NCI-H524 treated with DMSO at 0.1 percent for 48 hours (cell line): ENCODE measurements at regions not wholly inside any gene's neighbourhood (a gene's known extent, or its start where the extent isn't known, plus 50 kb on each side); places are given as distances from the start of the nearest gene placed in this dataset.
"Not testable (repeated sequence)": the region's sequence is repeated elsewhere in the genome, so short reads cannot be mapped to it uniquely, and the experiment has no call there.

Experiments used
- DNase-seq: peaks from one replicate; lab custom pipeline; 2025; lab: John Stamatoyannopoulos, UW

DNA sequence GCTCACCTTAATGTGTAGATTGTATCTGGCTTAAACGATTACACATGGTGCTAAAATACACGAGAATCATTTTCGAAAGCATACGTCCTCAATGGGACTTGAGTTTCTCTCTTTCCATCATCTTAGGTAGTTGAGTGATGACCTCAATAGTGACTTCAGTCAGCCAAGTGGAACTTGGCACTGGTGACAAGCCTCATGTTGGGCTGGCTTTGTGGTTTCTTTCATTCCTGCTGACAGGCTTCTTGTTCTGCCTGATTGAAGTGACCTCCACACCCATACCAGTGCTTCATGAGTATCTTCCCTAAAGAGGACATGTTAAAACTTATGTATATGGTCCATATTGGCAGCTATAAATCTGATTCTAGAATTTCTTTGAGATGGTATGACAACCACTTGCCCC lies 159.1 kb upstream of the WDR1 start:
- no peak for DNase-seq

DNA sequence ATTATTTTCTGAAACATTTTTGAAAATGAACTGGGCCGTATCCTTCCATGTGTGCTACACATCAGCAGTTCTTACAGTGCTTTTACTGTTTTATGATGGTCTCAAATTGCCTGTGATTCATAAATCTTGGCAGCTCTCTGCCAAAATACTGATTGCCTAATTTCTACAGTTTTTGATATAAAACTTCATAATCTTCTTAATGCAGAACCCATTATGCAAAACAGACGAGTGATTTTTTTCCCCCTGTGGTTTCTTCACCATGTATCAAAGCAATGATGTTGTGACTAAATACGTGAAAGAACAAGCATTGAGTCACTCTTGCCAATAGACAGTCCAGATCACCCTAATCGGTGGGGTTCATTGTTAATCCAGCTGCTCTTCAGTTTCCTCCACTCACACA lies 156.4 kb upstream of the WDR1 start:
- no peak for DNase-seq

DNA sequence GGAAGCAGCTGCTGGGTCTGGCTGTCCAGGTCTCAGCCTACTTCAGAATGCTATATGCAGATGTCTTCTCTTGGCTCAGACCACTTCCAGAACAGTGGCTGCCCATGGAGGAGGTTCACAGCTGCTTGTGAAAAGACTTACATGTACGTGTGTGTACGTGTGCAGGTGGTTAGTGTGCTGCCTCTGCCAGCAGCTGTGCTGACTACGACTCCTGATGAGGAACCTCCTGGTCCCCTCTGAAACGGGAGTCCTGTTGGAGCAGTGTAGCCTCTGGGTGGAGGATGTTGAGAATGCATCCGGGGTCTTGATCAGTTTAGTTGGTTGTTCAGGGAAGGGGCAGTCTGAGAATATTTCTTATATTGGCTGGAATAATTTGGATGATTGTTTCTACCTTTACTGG lies 155.9 kb upstream of the WDR1 start:
- DNase-seq, result no peak

DNA sequence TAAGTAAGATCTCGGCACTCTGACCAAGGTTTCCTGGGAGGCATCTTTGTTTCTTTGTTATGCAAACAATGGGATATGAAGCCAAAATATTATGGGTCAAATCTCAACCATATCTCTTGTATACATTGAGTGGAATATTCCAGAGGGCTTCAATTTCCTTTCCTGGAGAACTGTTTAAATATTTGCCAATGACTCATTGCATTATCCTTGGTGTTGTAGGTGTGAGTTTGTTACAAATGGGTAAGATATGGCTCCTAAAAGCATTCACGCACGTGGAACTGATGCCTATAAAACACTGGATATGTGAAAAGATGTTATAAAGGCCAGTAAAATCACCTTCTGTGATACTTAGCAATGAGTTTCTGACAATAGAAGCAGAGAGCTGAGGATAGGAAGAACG lies 150.5 kb upstream of the WDR1 start:
- DNase-seq, result no peak

DNA sequence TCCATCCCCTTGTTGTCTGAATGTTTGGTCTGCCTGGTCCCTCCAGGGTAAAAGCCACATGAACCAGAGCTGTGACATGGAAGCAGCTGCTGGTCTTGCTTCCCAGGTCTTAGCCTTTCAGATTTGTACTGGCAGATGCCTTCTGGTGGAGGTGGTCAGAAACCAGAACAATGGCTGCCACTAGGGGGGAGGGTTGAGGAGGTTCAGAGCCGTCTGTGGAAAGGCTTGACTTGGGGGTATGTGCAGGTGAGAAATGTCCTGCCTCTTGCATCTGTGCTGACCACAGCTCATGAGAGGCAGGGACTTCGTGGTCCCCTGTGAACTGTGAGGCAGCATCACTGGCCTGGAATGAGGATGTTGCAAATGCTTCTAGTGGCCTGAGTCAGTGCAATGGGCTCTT lies 144.2 kb upstream of the WDR1 start:
- no peak for DNase-seq

DNA sequence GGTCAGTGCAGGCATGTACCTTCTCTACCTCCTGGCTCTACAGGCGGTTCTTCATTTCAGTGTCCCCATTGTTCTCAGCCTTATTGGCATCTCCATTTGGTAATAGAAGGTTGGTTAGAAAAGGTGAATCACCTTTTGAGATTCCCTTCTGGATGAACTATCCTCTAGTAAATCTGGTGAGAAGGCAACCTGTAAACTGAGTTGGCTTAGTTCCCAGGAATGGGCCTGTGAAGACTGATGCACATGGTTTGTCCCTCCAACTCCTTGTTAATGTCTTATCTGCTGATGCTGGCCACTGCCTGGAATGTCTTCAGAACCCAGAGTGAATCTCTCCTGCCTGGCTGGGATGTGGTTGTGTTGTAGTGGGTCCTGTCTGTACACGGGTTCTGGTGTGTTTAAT lies 143.4 kb upstream of the WDR1 start:
- no peak for DNase-seq

DNA sequence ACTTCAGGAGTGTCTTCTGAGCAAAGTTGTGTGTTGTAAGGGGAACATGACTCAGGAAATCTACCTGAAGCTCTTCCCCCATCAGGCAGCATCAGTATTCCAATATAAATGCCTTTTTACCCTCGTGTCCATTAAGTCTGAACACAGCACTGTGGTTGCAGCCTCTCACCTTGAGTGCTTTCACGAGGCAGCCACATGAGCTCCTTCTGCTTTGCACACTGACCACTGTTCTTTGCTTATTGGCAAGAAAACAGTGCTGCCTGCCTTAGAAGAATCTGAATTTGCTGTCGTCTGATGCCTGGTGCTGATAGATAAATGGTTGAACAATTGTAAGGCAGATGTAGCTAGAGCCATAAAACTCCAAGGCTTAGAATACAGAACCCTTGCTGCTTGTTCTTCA lies 139.6 kb upstream of the WDR1 start:
- no peak for DNase-seq

DNA sequence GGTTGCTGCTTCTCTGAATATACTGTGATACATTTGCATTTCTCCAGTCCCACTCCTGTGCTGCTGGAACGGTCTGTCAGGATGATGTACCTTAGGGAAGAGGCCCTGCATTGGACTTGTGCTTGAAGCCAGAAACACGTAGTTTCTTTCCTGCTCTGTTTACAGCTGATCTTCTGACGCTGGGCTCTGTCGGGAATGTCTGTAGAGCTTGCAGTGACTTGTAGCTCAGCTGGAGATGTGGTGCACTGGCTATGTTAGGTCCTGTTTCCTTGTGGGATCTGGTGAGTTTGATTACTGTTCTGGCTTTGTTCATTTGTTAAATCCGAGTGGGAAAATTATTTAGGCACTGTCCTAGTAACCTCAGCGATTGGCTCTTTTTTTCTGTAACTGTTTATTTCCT lies 137.2 kb upstream of the WDR1 start:
- no peak for DNase-seq

DNA sequence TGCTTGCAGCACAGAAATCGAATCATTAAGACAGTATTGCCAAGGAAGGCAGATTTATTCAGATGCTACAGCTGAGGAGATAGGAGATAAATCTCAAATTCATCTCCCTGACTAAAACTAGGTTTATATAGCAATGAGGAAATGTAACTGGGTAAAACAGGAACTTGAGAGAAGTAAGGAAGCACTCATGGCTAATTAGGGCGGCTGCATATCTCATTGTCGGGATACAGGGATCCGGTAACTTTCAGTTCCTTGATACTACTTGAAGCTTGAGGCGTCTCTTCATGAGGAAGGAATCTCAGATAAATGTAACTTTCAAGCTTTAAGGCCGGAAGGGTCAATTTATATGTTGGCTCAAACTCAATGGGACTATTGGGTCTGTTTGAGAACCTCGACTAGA lies 129.2 kb upstream of the WDR1 start:
- DNase-seq, result no peak

DNA sequence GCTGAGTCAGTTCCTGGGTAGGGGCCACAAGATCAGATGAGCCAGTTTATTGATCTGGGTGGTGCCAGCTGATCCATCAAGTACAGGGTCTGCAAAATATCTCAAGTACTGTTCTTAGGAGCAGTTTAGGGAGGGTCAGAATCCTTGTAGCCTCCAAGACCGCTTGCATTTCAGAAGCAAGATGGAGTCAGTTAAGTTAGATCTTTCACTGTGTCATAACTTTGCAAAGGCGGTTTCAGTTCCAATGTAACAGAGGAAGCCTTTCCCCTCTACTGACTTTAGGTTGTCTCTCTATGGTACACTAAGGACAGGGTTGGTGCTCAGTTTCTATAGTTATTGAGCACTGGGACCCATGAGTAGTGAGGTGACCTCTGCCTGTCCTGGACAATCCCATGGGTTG lies 127.3 kb upstream of the WDR1 start:
- no peak for DNase-seq

DNA sequence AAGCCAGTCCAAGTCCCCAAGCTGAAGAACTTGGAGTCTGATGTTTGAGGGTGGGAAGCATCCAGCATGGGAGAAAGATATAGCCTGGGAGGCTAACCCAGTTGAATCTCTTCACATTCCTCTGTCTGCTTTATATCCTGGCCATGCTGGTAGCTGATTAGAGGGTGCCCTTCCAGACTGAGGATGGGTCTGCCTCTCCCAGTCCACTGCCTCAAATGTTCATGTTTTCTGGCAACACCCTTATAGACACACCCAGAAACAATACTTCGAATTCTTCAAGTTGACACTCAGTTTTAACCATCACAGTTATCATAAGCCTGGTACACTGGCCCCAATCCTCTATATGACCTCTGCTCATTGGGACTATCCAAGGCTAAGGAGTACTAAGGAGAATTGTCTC lies 124.1 kb upstream of the WDR1 start:
- DNase-seq, result no peak

DNA sequence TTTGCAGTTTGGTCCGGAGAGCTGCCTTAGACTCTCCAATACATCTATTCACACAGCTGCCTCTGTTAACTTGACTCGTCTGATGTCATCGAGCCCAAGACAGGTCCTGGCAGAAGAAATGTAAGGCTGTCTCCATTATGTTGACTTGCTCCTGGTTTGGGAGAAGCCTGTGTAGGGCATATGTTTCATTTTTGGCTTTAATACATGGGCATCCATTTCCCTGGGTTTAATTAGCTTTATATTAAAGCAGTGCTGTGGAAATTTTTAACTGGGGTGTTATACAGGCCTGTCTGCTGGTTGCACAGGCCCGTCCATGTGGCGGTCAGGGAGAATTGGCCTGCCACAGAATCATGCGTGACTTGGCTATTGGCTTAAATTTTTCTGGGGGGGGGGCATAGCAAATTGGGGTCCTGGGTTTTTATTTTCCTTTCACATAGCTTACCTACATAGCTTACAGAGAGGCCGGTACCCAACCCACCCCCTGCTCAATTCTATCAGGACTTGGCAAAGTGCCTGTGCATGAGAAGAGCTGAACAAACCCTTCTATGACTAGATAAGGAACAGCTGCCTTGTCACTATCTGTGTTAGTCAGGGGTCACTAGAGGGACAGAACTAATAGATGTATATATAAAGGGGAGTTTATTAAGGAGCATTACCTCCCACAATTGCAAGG lies 123.5 kb upstream of the WDR1 start:
- no peak for DNase-seq

DNA sequence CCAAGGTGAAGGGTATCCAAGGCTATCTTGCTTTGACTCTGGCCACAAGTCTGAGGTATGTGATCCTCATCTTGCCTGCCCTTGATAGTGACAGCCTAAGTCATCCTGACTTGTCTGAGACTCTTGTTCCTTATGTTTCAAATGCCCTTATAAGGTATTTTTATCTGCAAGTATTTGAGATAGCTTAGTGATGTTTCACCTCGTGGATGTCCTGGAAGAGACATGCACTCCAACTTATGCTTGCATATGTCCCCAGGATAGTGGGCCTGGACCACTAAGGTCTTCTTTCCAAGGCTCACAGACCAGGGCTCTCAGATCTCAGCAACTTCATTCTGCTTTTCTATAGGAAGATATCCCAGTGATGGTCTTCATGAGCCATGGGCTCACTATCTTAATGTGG lies 120.5 kb upstream of the WDR1 start:
- DNase-seq, result no peak

DNA sequence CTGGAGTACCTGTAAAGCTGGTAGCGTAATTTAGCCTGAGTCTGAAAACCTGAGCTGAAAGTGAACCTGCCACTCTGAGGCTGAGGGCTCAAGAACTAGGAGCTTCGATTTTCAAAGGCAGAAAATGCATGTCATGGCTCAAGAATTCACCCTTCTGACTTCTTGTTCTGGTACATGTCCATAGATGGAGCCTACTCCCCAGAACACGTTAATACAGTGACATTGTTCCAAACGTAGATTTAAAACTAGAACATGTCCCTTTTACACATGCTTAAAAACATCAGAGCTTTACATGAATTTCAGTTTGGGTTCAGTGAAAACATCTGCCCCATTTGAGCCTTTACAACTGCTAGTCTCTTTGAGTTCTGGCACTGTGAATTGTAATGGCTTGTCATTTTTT lies 115.5 kb upstream of the WDR1 start:
- no peak for DNase-seq

DNA sequence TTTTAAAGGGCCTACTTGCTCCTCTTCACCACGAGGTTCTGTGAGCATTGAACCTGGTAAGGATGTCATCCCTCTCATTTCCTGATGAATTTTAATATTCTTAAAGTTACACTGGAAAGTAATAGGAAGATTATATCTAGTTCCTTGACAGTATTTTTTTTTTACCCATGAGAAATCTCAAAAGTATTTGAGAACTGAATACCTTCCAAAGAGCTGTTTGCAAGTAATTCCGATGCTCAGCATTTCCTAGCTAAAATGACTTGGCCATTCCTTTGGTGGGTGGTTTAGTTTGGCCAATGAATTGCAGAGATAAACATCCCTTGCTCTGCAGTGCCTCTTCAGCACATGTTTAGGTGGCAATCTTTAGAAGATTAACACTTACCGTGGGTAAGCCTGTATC lies 110.2 kb upstream of the WDR1 start:
- DNase-seq, result no peak

DNA sequence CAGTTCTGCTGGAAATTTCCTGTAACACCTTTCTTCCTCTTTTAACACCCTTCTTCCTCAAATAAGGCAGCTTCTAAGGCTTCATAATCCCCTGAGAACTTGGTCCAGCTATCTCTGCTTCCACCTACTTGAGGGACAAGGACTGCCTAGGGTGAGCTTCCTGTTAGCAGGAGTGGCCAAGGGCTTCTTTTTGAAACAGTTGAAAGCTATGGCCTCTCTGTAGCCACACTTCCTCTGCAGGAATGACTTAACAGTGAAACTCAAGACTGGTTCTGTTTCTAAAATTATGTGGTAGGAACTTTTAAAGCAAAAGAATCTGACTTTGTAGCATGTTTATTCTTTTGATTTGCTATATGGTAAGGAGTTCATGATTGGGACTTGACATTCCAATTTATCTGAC lies 108.5 kb upstream of the WDR1 start:
- DNase-seq, result no peak

DNA sequence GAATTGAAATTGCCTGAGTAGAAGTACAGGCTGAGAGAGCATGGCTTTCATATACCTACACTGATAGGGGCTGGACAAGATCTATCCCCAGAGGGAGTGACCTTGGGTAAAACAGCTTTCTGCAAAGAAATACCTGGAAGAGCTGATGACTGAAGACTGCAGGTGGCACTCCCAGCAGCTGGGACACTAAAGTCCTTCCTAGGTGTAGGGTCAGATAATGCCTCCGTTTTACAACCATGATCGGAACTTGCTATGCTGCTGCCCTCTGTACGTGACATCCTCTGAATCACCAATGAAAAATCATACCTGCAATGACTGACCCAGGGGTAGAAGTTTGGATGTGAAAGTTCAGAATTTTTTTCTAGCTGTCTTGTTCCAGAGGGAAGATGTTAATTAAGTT lies 107.2 kb upstream of the WDR1 start:
- DNase-seq, result no peak

DNA sequence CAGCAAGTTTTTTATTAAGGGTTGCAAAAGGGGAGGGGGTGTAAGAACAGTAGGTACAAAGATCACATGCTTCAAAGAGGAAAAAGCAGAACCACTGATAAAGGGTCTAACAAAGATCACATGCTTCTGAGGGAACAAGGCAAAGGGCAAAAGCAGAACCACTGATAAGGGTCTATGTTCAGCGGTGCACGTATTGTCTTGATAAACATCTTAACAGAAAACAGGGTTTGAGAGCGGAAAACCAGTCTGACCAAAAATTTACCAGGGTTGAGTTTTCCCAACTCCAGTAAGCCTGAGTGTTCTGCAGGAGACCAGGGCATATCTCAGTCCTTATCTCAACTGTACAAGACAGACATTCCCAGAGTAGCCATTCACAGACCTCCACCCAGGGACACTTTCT lies 96.9 kb upstream of the WDR1 start:
- not testable (repeated sequence) for DNase-seq

DNA sequence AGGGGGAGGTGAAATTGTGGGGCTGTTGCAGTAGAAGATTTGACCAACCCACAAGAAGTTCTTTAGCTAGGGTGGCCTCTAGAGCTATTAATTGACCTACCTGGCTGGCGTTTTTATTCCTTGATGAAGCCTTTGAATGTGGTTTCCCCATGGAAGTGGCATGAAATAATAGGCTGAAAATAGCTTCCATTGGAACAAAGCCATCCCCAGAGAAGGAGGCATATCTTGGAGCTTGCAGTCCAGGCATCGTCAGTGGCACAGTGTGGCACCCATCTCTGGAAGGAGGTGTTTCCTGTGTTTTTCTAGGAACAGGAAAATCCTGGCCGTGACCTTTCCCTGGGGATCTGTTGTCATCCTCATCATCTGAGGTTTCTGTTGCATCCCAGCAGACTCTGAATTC lies 96.3 kb upstream of the WDR1 start:
- no peak for DNase-seq

DNA sequence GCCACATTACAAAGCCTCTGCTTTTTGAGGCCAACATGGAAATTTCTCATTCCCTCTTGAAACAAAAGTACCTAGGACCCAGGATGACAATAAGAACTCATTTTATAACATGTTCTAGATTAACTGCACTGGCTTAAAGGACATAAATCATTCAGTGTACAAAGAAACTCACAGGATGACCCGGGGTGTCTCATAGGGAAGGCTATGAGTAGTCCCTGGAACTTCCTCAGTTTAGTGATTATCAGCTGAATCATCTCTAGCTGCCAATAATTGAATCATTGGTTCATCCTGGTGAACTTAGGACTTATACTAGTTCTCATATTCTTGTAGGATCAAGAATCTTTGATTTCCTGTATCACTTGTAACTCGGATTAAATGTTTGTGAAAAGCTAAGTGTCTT lies 95.8 kb upstream of the WDR1 start:
- no peak for DNase-seq

DNA sequence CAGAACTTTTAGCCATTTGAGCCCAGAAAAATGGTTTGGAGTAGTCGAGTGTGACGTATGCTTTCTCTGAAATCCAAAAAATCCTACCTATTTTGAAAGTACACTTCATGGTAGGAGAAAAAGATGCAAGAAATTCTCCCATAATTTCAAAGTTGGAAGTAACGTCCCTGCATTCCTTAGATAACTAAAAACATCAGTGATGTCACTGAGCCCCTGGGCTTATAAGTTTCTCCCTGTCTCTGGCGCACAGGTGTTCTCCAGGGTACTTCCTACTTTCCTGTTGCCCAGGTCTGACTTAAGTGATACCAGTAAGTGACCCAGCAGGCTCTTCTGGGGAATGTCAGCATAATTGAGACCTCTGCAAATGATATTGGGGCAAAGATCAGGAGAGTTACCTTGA lies 90.5 kb upstream of the WDR1 start:
- no peak for DNase-seq

DNA sequence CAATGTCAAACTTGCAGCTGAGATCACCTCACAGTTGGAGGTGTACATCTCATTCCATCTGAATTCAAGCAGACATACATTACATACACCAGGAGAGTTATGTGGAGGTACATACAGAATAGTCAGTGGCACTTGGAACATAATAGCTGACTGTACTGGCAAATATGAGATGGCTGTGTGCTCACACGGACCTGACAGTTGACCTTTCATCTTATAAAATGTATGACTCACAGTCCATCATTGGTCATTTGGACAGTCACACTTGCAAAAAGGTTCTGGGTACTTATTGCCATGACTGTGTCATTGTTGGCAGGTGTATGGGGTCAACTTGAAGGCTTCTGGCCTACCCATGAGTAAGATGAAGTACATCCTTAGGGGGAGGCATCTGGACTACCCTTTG lies 88.6 kb upstream of the WDR1 start:
- no peak for DNase-seq

DNA sequence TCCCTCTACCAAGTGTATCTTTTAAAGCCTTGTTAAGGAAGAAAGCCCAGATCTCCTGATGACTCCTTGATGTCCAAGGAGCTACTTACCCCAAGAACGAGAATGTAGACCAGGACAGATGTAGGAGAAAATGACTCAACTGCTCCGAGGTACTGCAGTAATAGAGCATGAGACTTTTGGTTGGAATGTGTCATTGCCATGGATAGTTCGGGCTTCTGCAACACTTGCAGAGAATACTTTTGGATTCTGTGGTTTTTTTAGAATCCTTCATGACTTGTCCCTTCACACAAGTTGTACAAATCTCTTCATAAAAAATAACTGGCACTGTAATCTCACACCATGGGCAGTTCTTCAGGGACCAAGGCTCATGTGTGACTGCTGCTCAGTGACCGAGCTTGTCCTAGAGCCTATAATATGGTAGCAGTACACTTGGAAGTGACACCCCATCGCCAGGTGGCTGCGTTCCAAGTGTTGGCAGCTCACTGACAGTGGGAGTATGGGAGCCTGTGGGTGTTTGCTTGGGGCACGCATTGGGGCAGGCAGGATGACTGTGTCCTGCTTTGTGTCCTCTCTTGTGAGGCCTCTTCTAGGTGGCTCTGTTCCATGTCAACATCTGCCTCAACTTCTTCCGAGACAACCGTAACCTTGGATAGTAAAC lies 87.9 kb upstream of the WDR1 start:
- DNase-seq, result no peak

DNA sequence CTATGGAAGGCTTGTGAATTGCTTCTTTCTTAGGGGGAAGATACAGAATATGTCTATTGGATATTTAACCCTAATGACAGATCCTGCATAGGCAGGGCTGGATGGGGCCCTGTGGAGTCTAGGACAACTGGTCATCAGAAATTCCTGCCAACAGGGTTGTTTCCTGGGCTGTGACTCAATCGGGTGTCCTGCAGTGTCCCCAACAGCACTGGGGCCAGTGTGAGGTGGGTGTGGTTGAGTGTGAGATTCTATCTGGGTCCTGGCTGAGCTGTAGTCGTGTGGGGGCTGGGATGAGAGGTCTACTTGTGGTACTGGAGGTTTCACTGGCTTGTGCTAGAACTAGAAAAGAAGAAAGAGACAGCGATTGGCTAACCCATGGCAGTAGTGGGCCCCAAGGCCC lies 87.3 kb upstream of the WDR1 start:
- DNase-seq, result no peak
